ENCODE measurements at regions not wholly inside any gene's neighbourhood (a gene's known extent, or its start where the extent isn't known, plus 50 kb on each side); places are given as distances from the start of the nearest gene placed in this dataset.

- no peak for TF ChIP-seq CTCF (conservative IDR thresholded peaks at IDR 0.05 in 1 of 2, IDR thresholded peaks at IDR 0.05 in 1 of 2; ENCODE audit: extremely low read depth in 1 of 2, insufficient read depth in 1 of 2, low read depth in 1 of 2, low read length in 2 of 2)
- no peak for TF ChIP-seq EZH2 (IDR thresholded peaks at IDR 0.05; ENCODE audit: borderline replicate concordance, low read length)
These were observed 456.6 kb upstream of the TMPO start for GRCh38 chr12:98058838-98059237.
